ENCODE measurements at regions not wholly inside any gene's neighbourhood (a gene's known extent, or its start where the extent isn't known, plus 50 kb on each side); places are given as distances from the start of the nearest gene placed in this dataset.

DNA sequence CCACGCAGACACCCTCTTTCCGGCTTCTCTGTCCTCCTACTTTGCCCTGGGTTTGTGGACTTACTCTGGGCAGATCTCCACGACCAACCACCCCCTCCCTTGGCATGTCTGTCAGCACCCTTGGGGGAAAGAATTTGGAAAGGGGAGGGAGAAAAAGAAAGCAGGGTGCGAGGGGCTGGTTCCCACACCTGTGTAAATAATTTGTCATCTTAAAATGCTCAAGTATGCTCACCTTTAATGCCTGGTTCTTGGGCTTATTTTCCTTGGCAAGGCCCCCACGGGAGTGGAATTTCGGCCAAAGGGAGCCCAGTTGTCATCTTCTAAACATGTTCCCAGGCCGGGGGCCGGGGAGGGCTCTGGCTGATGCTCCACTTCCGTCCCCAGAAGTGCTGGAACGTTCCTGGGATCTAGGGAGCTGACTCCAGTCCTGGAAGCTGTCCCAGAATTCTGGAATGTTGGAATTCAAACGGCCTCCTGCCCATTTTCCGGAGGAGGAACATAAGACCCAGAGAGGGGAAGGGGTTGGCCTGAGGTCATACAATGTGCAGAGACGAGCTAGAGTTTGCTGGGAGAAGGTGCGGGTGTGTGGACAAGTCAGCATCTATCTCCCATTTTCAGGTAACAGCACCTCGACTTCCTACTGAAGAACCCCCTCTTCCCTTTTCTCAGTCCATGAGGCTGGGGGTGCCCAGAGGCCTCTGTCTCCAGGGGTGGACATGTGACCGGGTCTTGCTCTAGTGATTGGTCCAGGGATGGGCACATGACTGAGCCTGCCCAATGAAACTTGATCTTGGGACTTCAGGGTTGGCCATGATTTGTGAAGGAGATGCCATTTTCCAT lies 122.3 kb downstream of the CEBPB start:
- DNase-seq (ENCODE audit: low read depth), result no peak
- TF ChIP-seq CTCF (IDR thresholded peaks at IDR 0.05; ENCODE audit: control insufficient read depth, insufficient read depth, low read depth, low read length, missing control alignments), result no peak
- H3K4me3 ChIP-seq (ENCODE audit: control insufficient read depth, low read depth, low read length), result no peak overlapping the region

- TF ChIP-seq CTCF (IDR thresholded peaks at IDR 0.05; ENCODE audit: control insufficient read depth, insufficient read depth, low read depth, low read length, missing control alignments), result no peak
- H3K4me3 ChIP-seq (ENCODE audit: control insufficient read depth, low read depth, low read length), result no peak overlapping the region
- DNase-seq (ENCODE audit: low read depth), result no peak
Observed at GRCh38 chr20:50313522-50313820, 122.8 kb downstream of the CEBPB start.

DNA sequence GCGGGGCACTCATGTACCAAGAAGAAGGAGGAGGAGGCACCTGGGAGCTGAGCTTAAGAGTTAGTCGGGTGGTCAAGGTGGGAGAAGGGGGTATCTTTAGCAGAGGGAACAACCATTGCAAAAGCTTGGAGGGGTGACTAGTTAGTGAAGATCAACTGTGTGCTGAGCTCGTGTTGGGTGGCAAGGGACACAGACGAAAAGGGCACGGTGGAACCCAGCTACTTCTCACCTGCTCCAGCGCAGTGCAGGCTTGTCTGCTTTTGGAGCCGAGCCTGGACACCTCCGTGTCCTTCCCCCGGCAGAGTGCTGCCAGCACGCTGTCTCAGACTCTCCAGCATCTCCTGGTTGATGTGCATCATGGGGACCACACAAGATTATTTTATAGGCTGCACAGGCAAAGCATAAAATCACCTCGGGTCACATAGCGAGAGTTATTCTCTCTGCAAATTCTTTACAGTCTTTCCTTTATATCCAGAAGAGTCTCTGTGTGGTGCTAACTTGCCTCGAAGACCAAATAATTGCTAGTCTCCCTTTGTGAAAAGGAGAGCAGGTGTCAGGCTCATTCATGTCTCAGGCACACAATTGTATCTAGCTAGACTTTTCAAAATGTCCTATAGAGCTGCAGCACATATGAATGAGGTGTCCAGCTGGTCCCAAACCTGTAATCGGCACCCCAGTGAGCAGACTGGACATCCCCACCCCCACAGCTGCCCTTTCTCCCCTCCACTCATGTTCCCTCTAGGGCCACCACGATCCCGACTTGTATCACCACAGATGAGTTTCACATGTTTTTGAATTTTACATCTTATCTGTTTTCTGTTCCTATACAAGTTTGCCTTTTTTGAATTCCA lies 123.4 kb downstream of the CEBPB start:
- no peak overlapping the region for H3K4me3 ChIP-seq (ENCODE audit: control insufficient read depth, low read depth, low read length)
- no peak for TF ChIP-seq CTCF (IDR thresholded peaks at IDR 0.05; ENCODE audit: control insufficient read depth, insufficient read depth, low read depth, low read length, missing control alignments)
- no peak for DNase-seq (ENCODE audit: low read depth)

GRCh38 chr20:50314678-50315335 lies 124.2 kb downstream of the CEBPB start:
- H3K4me3 ChIP-seq (ENCODE audit: control insufficient read depth, low read depth, low read length), result no peak overlapping the region
- no peak for TF ChIP-seq CTCF (IDR thresholded peaks at IDR 0.05; ENCODE audit: control insufficient read depth, insufficient read depth, low read depth, low read length, missing control alignments)
- DNase-seq (ENCODE audit: low read depth), result no peak

- H3K4me3 ChIP-seq (ENCODE audit: control insufficient read depth, low read depth, low read length), result no peak overlapping the region
- no peak for TF ChIP-seq CTCF (IDR thresholded peaks at IDR 0.05; ENCODE audit: control insufficient read depth, insufficient read depth, low read depth, low read length, missing control alignments)
- no peak for DNase-seq (ENCODE audit: low read depth)
Observed at GRCh38 chr20:50315586-50316551, 125.2 kb downstream of the CEBPB start.

GRCh38 chr20:50317116-50317515 lies 126.5 kb downstream of the CEBPB start:
- no peak overlapping the region for H3K4me3 ChIP-seq (ENCODE audit: control insufficient read depth, low read depth, low read length)
- TF ChIP-seq CTCF (IDR thresholded peaks at IDR 0.05; ENCODE audit: control insufficient read depth, insufficient read depth, low read depth, low read length, missing control alignments), result no peak
- DNase-seq (ENCODE audit: low read depth), result no peak
